GM20000 (cell line): ENCODE measurements at regions not wholly inside any gene's neighbourhood (a gene's known extent, or its start where the extent isn't known, plus 50 kb on each side); places are given as distances from the start of the nearest gene placed in this dataset.
"Not testable (repeated sequence)": the region's sequence is repeated elsewhere in the genome, so short reads cannot be mapped to it uniquely, and the experiment has no call there.

Experiments
- DNase-seq: peaks from one replicate; pipeline ENCODE4 v3.0.0; 2012; ENCODE audit warnings: low spot score
- TF ChIP-seq, protein P1 (sequence below): IDR thresholded peaks from 2 replicates; pipeline ENCODE4 v1.5.1; 2012; ENCODE audit warnings: mild to moderate bottlenecking, control low read depth; ENCODE audit errors: extremely low read depth, missing control alignments

DNA sequence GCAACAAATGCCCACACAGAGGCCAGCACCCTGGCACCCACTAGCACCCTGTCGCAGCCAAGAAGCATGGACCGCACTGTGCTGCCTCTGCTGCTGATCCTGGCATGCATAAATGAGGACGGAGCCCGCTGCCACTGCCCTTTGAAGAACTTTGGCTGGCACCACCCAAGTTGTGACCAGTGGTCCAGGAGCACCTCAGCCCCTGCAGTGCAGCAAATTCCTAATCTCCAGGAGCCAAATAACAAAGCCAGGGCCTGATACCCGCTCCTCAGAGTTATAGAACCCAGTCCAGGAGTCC is 807.2 kb downstream of the GLUD2 start:
- TF ChIP-seq, protein P1, sequence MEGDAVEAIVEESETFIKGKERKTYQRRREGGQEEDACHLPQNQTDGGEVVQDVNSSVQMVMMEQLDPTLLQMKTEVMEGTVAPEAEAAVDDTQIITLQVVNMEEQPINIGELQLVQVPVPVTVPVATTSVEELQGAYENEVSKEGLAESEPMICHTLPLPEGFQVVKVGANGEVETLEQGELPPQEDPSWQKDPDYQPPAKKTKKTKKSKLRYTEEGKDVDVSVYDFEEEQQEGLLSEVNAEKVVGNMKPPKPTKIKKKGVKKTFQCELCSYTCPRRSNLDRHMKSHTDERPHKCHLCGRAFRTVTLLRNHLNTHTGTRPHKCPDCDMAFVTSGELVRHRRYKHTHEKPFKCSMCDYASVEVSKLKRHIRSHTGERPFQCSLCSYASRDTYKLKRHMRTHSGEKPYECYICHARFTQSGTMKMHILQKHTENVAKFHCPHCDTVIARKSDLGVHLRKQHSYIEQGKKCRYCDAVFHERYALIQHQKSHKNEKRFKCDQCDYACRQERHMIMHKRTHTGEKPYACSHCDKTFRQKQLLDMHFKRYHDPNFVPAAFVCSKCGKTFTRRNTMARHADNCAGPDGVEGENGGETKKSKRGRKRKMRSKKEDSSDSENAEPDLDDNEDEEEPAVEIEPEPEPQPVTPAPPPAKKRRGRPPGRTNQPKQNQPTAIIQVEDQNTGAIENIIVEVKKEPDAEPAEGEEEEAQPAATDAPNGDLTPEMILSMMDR = no peak
- DNase-seq = no peak

DNA sequence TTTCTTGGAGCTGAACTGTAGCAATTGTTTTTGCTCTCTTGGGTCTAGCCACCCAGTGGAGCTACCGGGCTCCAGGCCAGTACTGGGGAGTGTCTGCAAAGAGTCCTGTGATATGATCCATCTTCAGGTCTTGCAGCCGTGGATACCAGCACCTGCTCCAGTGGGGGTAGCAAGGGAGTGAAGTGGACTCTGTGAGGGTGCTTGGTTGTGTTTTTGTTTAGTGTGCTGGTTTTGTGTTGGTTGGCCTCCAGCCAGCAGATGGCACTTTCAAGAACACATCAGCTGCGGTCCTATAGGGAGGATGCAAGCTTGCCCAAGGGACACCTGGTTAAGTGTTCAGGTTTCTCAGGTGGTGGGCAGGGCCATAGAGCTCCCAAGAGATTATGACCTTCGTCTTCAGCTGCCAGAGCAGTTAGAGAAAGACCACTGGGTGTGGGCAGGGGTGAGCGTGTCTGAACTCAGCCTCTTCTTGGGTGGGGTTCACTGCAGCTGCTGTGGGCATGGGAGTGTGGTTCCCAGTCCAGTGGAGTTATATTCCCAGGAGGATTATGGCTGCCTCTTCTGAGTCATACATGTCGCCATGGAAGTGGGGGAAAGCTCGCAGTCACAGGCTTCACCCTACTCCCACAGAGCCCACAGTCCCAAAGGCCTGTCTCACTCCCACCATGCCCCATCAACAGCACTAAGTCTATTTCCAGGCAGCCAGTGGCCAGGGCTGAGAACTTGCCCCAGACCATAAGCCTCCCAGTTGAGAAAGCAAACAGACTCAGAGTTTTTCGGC is 811.6 kb downstream of the GLUD2 start:
- no peak for DNase-seq
- TF ChIP-seq, protein P1 = no peak

DNA sequence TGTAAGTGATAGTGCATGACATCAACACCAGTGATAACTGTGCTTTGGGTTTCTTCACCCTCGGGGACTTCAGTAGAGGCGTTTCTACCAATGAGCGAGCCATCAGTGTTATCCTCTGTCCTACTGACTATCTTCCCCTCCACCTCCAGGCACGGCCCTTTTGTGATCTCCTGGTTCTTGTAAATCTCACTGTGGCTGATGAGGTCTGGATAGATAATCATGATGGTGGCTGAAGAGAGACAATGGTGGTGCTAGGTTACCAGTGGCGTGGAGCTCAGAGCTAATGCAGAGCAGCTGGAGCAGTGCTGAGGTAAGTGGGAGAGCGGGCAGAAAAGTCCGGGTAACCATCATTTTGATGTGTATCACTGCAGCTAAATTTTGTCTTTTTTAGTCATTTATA is 816.6 kb downstream of the GLUD2 start:
- DNase-seq = no peak
- TF ChIP-seq, protein P1 = no peak

DNA sequence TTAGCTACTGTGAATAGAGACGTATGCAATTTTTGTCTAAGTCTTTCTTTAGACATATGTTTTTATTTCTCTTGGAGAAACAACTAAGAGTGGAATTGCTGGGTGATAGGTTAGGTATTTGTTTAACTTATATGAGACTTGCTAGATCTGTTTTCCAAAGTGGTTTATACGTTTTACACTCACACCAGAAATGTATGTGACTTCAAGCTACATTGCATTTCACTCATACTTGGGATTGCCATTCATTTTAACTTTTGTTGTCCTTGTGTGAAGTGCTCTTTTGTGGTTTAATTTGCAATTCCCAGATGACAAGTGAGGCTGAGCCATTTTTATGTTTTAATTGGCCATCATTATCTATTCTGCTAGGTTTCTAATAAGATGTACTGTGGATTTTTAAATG is 817.2 kb downstream of the GLUD2 start:
- TF ChIP-seq, protein P1 = no peak
- no peak for DNase-seq

DNA sequence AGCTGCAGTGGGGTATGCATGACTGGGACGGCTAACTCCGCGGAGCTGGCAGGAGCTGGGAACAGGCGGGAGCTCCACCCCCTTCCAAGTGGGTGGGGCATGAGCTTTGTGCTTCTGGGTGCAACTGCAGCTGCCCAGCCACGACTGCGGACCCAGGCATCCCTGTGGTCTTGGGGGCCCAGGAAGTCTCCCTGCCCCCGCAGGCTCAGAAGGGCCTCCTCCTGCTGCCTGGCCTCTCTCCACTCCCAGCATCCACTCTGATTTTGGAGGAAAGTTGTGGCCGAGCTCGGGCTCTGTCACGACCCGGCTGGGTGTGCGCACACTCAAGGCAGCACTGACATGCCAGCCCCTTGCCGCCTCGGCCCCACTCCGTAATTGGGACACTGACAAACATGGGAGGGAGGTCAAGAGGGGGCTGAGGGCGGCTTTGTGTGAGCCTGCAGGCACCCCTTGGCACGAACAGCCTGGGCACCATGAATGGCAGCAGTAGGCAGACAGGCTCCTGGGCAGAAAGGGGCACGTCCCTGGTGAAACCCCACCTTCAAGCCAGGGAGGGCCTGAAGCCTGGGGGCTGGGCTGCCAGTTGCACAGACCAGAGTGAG is 822.6 kb downstream of the GLUD2 start:
- DNase-seq = no peak

DNA sequence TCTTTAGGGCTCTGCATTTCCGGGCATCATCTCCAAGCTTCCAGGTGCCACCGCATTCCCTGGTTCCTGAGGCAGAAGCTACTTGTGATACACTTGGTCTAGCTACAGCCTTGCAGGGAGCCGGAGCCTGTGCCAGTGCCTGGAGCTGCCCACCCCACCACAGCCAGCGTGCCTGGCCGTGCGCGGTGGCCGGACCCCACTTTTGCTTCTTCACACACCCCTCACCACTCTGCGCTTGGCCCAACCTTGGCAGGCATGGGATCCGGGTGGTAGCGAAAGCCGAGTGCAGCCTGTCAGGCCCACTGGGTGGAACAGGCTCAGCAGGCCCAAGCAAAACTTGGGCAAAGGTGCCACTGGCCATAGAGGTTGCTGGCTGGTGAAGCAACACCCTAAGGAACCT is 823.7 kb downstream of the GLUD2 start:
- DNase-seq = no peak
- TF ChIP-seq, protein P1 = no peak

More for the DNA sequence above, 822.6 kb downstream of the GLUD2 start:
- TF ChIP-seq, protein P1 = no peak

DNA sequence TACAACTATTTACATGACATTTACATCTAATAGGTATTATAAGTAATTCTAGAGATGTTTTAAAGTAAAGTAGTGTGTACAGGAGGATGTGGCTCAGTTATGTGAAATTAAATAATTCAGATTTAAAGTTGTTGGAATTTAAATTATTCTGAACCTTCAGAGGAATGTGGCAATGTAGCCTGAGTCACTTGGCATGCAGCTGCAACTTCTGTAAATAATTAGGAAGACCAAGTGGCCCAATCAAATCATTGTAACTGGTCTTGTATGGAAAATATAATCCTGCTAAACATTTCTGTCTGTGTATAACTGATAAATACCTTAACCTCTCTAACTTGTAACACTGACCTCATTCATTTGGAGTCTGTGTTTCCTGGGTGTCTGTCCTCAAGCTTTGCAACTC is 828.9 kb downstream of the GLUD2 start:
- DNase-seq = no peak
- TF ChIP-seq, protein P1 = no peak

DNA sequence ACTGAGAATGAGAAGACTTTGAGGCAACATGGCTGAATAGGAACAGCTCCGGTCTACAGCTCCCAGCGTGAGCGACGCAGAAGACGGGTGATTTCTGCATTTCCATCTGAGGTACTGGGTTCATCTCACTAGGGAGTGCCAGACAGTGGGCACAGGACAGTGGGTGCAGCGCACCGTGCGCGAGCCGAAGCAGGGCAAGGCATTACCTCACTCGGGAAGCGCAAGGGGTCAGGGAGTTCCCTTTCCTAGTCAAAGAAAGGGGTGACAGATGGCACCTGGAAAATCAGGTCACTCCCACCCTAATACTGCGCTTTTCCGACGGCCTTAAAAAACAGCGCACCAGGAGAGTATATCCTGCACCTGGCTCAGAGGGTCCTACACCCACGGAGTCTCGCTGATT is 829.9 kb downstream of the GLUD2 start:
- DNase-seq = not testable (repeated sequence)
